Osteoblast (primary cell): ENCODE measurements at regions not wholly inside any gene's neighbourhood (a gene's known extent, or its start where the extent isn't known, plus 50 kb on each side); places are given as distances from the start of the nearest gene placed in this dataset.

Experiments used
- DNase-seq: peaks from one replicate; pipeline ENCODE4 v3.0.0; 2011; ENCODE audit warnings: low spot score, mixed read lengths; ENCODE audit not compliant: insufficient read length; ENCODE audit errors: missing footprints
- H2AFZ ChIP-seq: 2 replicates; pipeline ENCODE4 v1.6.0; 2011; ENCODE audit warnings: mild to moderate bottlenecking, low read length
- H3K27ac ChIP-seq: 2 replicates; pipeline ENCODE4 v1.5.1; 2011; ENCODE audit warnings: mild to moderate bottlenecking, low read depth, low read length, moderate library complexity
- H3K27me3 ChIP-seq: 2 replicates; pipeline ENCODE4 v1.6.0; 2012; ENCODE audit warnings: mild to moderate bottlenecking, control low read depth, inconsistent platforms, low read length, moderate library complexity; ENCODE audit not compliant: insufficient read depth
- H3K36me3 ChIP-seq: 2 replicates; pipeline ENCODE4 v1.5.1; 2011; ENCODE audit warnings: mild to moderate bottlenecking, low read length, control low read depth, moderate library complexity; ENCODE audit not compliant: insufficient read depth
- H3K4me1 ChIP-seq: 2 replicates; pipeline ENCODE4 v1.5.1; 2011; ENCODE audit warnings: mild to moderate bottlenecking, low read length, control low read depth, moderate library complexity; ENCODE audit not compliant: insufficient read depth
- H3K4me2 ChIP-seq: 2 replicates; pipeline ENCODE4 v1.6.0; 2011; ENCODE audit warnings: mild to moderate bottlenecking, low read length; ENCODE audit not compliant: insufficient read depth
- H3K4me3 ChIP-seq: fragments of 200-600 bp; sonication (generic); 3 replicates; pipeline ENCODE4 v1.5.1; 2012; ENCODE audit warnings: mild to moderate bottlenecking, low read length, inconsistent platforms; ENCODE audit not compliant: insufficient read depth
- H3K79me2 ChIP-seq: 2 replicates; pipeline ENCODE4 v1.6.0; 2012; ENCODE audit warnings: mild to moderate bottlenecking, low read length, control low read depth, inconsistent platforms; ENCODE audit not compliant: insufficient read depth
- H3K9me3 ChIP-seq: 2 replicates; pipeline ENCODE4 v1.5.1; 2011; ENCODE audit warnings: low read depth, low read length, control low read depth
- H4K20me1 ChIP-seq: 2 replicates; pipeline ENCODE4 v1.6.0; 2012; ENCODE audit warnings: mild to moderate bottlenecking, low read length, control low read depth; ENCODE audit not compliant: insufficient read depth
- TF ChIP-seq, protein P1 (sequence below): IDR thresholded peaks from 2 replicates; pipeline ENCODE4 v1.5.1; 2011; ENCODE audit warnings: mild to moderate bottlenecking, low read depth, low read length, moderate library complexity; ENCODE audit errors: extremely low read depth

DNA sequence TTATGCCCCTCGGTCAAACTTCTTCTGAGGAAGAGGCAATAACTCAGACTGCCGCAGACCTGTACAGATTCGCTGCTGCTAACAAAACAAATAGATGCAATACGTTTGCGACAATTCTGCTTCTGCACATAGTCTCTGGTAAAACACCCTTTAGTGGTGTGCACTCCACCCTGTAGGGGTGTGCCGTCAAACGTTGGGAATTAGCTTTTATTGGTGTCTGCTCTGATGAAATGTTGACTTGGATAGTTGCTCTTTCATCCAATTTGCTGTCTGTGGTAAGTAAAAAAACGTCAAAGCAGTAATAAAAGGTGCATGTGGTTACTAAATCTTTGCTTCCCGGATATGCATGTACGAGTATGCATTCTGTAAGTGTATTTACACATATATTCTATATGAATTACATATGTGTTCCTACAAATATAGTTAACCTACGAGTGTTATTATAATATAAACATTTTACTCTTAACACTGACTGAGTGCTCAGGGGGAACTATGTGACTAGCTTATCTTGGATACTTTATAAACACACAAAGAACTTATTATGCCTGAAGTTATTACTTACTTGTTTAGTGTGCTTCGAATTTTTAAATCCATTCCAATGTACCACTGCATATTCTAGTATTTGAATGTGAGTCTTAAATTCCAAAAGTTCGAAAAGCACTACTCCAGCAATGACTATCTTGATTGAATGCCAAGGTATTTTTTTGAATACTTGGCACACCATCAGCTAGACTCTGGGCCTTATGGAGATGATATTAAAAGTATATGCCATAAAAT is 610.2 kb downstream of the ZEB2 start:
- H3K4me2 ChIP-seq, result no peak overlapping the region
- H2AFZ ChIP-seq, result no peak overlapping the region
- no peaks in the 10 kb centered on the region for H4K20me1 ChIP-seq
- H3K27me3 ChIP-seq, result no peaks in the 10 kb centered on the region
- no peak overlapping the region for H3K27ac ChIP-seq
- H3K9me3 ChIP-seq, result no peaks in the 10 kb centered on the region
- no peak for DNase-seq
- H3K4me3 ChIP-seq, result no peak overlapping the region
- no peaks in the 10 kb centered on the region for H3K4me1 ChIP-seq
- no peaks in the 10 kb centered on the region for H3K79me2 ChIP-seq
- TF ChIP-seq, protein P1, sequence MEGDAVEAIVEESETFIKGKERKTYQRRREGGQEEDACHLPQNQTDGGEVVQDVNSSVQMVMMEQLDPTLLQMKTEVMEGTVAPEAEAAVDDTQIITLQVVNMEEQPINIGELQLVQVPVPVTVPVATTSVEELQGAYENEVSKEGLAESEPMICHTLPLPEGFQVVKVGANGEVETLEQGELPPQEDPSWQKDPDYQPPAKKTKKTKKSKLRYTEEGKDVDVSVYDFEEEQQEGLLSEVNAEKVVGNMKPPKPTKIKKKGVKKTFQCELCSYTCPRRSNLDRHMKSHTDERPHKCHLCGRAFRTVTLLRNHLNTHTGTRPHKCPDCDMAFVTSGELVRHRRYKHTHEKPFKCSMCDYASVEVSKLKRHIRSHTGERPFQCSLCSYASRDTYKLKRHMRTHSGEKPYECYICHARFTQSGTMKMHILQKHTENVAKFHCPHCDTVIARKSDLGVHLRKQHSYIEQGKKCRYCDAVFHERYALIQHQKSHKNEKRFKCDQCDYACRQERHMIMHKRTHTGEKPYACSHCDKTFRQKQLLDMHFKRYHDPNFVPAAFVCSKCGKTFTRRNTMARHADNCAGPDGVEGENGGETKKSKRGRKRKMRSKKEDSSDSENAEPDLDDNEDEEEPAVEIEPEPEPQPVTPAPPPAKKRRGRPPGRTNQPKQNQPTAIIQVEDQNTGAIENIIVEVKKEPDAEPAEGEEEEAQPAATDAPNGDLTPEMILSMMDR, result no peak
- H3K36me3 ChIP-seq, result no peaks in the 10 kb centered on the region

- H3K27ac ChIP-seq, result no peak overlapping the region
- no peak overlapping the region for H2AFZ ChIP-seq
- H4K20me1 ChIP-seq, result no peaks in the 10 kb centered on the region
- TF ChIP-seq, protein P1, result no peak
- H3K36me3 ChIP-seq, result no peaks in the 10 kb centered on the region
- no peak overlapping the region for H3K4me2 ChIP-seq
- H3K9me3 ChIP-seq, result no peaks in the 10 kb centered on the region
- H3K4me3 ChIP-seq, result no peak overlapping the region
- H3K27me3 ChIP-seq, result no peaks in the 10 kb centered on the region
- no peaks in the 10 kb centered on the region for H3K79me2 ChIP-seq
- no peak for DNase-seq
- no peaks in the 10 kb centered on the region for H3K4me1 ChIP-seq
Measured at GRCh38 chr2:143908843-143909242, 611.1 kb downstream of the ZEB2 start.

GRCh38 chr2:143907801-143908200 is 612.1 kb downstream of the ZEB2 start:
- Histone ChIP-seq H3K27me3 (no peaks in the 10 kb centered on the region), H2AFZ (no peak overlapping the region), H3K4me3 (no peak overlapping the region), H3K9me3 (no peaks in the 10 kb centered on the region), H3K4me1 (no peaks in the 10 kb centered on the region), H3K27ac (no peak overlapping the region), H3K79me2 (no peaks in the 10 kb centered on the region), H3K4me2 (no peak overlapping the region), H4K20me1 (no peaks in the 10 kb centered on the region), H3K36me3 (no peaks in the 10 kb centered on the region)
- TF ChIP-seq, protein P1, result no peak
- no peak for DNase-seq

- Histone ChIP-seq H3K4me1 (peaks cover 3% of the 10 kb centered on the region), H3K4me3 (no peak overlapping the region), H3K4me2 (no peak overlapping the region), H3K36me3 (no peaks in the 10 kb centered on the region), H4K20me1 (no peaks in the 10 kb centered on the region), H3K79me2 (no peaks in the 10 kb centered on the region), H3K9me3 (no peaks in the 10 kb centered on the region), H3K27ac (no peak overlapping the region), H2AFZ (no peak overlapping the region), H3K27me3 (no peaks in the 10 kb centered on the region)
- DNase-seq, result no peak
- TF ChIP-seq, protein P1, result no peak
Measured at GRCh38 chr2:143906850-143907249, 613.1 kb downstream of the ZEB2 start.
